Ovary (tissue), 7 donors: ENCODE measurements at regions not wholly inside any gene's neighbourhood (a gene's known extent, or its start where the extent isn't known, plus 50 kb on each side); places are given as distances from the start of the nearest gene placed in this dataset.

ENCODE experiments used
- DNase-seq, 5 donors: peaks; one replicate each; pipeline ENCODE4 v3.0.0-alpha.2; 2019 to 2020
- H3K27ac ChIP-seq, 2 donors: fragments of 200-600 bp; one replicate each; pipeline versions ENCODE4 v1.5.1 to v1.8.0; 2019 to 2022
- H3K27me3 ChIP-seq: fragments of 200-600 bp; one replicate; pipeline ENCODE4 v1.8.0; 2022
- H3K36me3 ChIP-seq: fragments of 200-600 bp; sonication (generic); one replicate; pipeline ENCODE4 v1.5.1; 2019
- H3K4me1 ChIP-seq: one replicate; pipeline ENCODE4 v1.8.1; 2013; ENCODE audit warnings: mild to moderate bottlenecking, moderate library complexity; ENCODE audit not compliant: insufficient read depth
- H3K4me3 ChIP-seq: fragments of 200-600 bp; sonication (generic); one replicate; pipeline ENCODE4 v1.5.1; 2017
- H3K9me3 ChIP-seq, 2 donors: fragments of 200-600 bp in 1 of 2; sonication (generic) in 1 of 2; one replicate each; pipeline versions ENCODE4 v1.5.1 to v1.8.1; 2013 to 2019; ENCODE audit warnings: mild to moderate bottlenecking in 1 of 2, moderate library complexity in 1 of 2
- CTCF ChIP-seq, 3 donors: fragments of 450-650 bp in 2 of 3; fragments of 200-600 bp in 1 of 3; IDR thresholded peaks; one replicate each; pipeline versions ENCODE4 v1.5.1 to v1.8.0; 2016 to 2022; ENCODE audit warnings: antibody characterized with exemption in 3 of 3, mild to moderate bottlenecking in 1 of 3
- EP300 ChIP-seq: sonication (generic); formaldehyde crosslinking; IDR thresholded peaks from one replicate; pipeline ENCODE4 v1.6.1; 2017; ENCODE audit warnings: antibody characterized with exemption
- POLR2A ChIP-seq: fragments of 450-650 bp; IDR thresholded peaks from one replicate; pipeline ENCODE4 v1.6.1; 2017; ENCODE audit warnings: antibody characterized with exemption, mild to moderate bottlenecking, moderate library complexity
- WGBS, 3 donors: extraction: QIAGEN DNeasy Blood & Tissue Kit in 1 of 3; methylation state at CpG; one replicate each; pipeline versions ENCODE4 v1.1.5 to v1.1.7; 2013 to 2017; 5-methylcytosine and 5-hydroxymethylcytosine counted together
- intact Hi-C, 4 donors: fragments of 100-400 bp; cut with DNase I; formaldehyde crosslinking; loops; one replicate each; pipeline versions ENCODE4 v1.11.0 to v1.15.1; 2022 to 2023
- donor health status: DM: no; HTN: no; CAD: no; lungs with moderate emphysema.
- donor health status: DM: no; HTN: no; CAD: no.
- donor health status: Bipolar disorder and iron deficiency.
- donor health status: DM: no; HTN: no; CAD: no.
- donor health status: DM: yes; HTN: yes; CAD: no.

- Histone ChIP-seq H3K27me3 (no peaks in the 10 kb centered on the region), H3K4me3 (no peak overlapping the region), H3K9me3 (no peaks in the 10 kb centered on the region), H3K36me3 (no peaks in the 10 kb centered on the region), H3K27ac (no peak overlapping the region), H3K4me1 (no peaks in the 10 kb centered on the region)
- intact Hi-C loops: no loop called here
- no peak for TF ChIP-seq CTCF (IDR thresholded peaks at IDR 0.05)
- no peak for TF ChIP-seq EP300
- no peak for TF ChIP-seq POLR2A
- DNase-seq: no peak
- WGBS, 3 donors: 43 to 54% (median 44%) methylated on average over 7 of the region's 7 CpGs
Observed at GRCh38 chr10:123459371-123460091, 206.6 kb upstream of the GPR26 start.

GRCh38 chr10:123462246-123462645 is 203.9 kb upstream of the GPR26 start:
- H3K36me3 ChIP-seq: no peaks in the 10 kb centered on the region
- WGBS, 3 donors: 64 to 80% (median 68%) methylated on average over 8 of the region's 8 CpGs
- intact Hi-C loops: no loop called here

GRCh38 chr10:123462756-123463155 is 203.4 kb upstream of the GPR26 start:
- Histone ChIP-seq H3K36me3 (no peaks in the 10 kb centered on the region), H3K27ac (no peak overlapping the region), H3K4me1 (no peaks in the 10 kb centered on the region), H3K9me3 (no peaks in the 10 kb centered on the region), H3K4me3 (no peak overlapping the region), H3K27me3 (no peaks in the 10 kb centered on the region)
- intact Hi-C loops: no loop called here
- no peak for DNase-seq
- 51 to 68% (median 65%) methylated on average over 4 of the region's 4 CpGs for WGBS, 3 donors
- no peak for TF ChIP-seq EP300
- TF ChIP-seq POLR2A: no peak
- no peak for TF ChIP-seq CTCF (IDR thresholded peaks at IDR 0.05)

More at GRCh38 chr10:123462246-123462645, 203.9 kb upstream of the GPR26 start:
- Histone ChIP-seq H3K4me3 (no peak overlapping the region), H3K9me3 (no peaks in the 10 kb centered on the region), H3K27ac (no peak overlapping the region), H3K27me3 (no peaks in the 10 kb centered on the region), H3K4me1 (no peaks in the 10 kb centered on the region)
- TF ChIP-seq POLR2A (no peak), EP300 (no peak), CTCF (IDR thresholded peaks at IDR 0.05) (no peak)
- no peak for DNase-seq

- TF ChIP-seq CTCF (IDR thresholded peaks at IDR 0.05): no peak
- no peak for TF ChIP-seq POLR2A
- no peak for TF ChIP-seq EP300
- no peak overlapping the region for H3K4me3 ChIP-seq
- H3K9me3 ChIP-seq: no peaks in the 10 kb centered on the region
- 43 to 58% (median 45%) methylated on average over 3 of the region's 3 CpGs for WGBS, 3 donors
- H3K27me3 ChIP-seq: no peaks in the 10 kb centered on the region
- no peaks in the 10 kb centered on the region for H3K4me1 ChIP-seq
- H3K27ac ChIP-seq: no peak overlapping the region
- H3K36me3 ChIP-seq: no peaks in the 10 kb centered on the region
- intact Hi-C loops: no loop called here
- no peak for DNase-seq
Observed at GRCh38 chr10:123463181-123463580, 203.0 kb upstream of the GPR26 start.
